ENCODE measurements at regions not wholly inside any gene's neighbourhood (a gene's known extent, or its start where the extent isn't known, plus 50 kb on each side); places are given as distances from the start of the nearest gene placed in this dataset.
"Not testable (repeated sequence)": the region's sequence is repeated elsewhere in the genome, so short reads cannot be mapped to it uniquely, and the experiment has no call there.

- no peak for DNase-seq (ENCODE audit: extremely low read depth in 1 of 11, low read depth in 9 of 11, low spot score in 4 of 11)
Observed at GRCh38 chr6:26270486-26270861, 94.5 kb upstream of the BTN3A2 start.

DNA sequence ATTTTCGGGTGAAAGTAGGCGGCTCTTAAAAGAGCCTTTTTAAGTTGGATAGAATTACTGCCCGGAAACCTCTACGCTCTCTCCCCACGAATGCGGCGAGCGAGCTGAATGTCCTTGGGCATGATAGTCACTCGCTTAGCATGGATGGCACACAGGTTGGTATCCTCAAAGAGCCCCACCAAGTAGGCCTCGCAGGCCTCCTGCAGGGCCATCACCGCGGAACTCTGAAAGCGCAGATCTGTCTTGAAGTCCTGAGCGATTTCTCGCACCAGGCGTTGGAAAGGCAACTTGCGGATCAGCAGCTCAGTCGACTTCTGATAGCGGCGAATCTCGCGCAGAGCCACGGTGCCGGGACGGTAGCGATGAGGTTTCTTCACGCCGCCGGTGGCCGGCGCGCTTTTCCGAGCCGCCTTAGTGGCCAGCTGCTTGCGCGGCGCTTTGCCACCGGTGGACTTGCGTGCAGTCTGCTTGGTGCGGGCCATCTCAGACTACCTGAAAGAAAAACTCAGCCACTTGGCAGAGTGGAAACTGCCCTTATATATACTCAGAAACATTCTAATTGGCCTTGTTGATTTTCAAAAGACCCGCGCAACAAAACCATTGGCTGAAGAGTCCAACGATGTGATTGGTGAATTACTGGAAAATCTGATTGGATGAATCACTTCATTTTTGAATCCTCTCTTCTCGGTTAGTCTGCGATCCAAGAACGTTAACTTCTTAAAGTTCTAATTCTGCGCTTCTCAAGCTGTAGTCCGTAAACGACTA, 93.9 kb upstream of the BTN3A2 start:
- DNase-seq (ENCODE audit: extremely low read depth in 1 of 11, low read depth in 9 of 11, low spot score in 4 of 11): peak in 9 of 11 donors; percentile 80 to 95 (median 90)

DNA sequence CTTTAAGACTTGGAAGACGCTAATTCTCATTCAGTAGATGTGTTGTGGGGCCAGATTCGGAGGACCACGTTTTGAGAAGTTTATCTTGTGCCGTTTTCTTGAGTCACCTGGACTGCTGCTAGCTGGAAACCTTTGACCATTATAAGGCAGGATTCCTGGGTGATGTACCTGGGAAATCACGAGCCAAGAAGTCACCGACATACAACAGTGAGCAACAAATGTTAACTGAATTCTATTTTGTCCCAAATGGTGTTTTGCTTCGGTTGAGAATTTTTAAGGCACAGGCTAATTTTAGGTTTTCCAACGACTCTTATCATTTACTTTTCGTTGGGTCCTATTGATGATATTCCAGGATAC, 93.4 kb upstream of the BTN3A2 start:
- no peak for DNase-seq (ENCODE audit: extremely low read depth in 1 of 11, low read depth in 9 of 11, low spot score in 4 of 11)

GRCh38 chr6:26272171-26272637, 92.8 kb upstream of the BTN3A2 start:
- no peak for DNase-seq (ENCODE audit: extremely low read depth in 1 of 11, low read depth in 9 of 11, low spot score in 4 of 11)

DNA sequence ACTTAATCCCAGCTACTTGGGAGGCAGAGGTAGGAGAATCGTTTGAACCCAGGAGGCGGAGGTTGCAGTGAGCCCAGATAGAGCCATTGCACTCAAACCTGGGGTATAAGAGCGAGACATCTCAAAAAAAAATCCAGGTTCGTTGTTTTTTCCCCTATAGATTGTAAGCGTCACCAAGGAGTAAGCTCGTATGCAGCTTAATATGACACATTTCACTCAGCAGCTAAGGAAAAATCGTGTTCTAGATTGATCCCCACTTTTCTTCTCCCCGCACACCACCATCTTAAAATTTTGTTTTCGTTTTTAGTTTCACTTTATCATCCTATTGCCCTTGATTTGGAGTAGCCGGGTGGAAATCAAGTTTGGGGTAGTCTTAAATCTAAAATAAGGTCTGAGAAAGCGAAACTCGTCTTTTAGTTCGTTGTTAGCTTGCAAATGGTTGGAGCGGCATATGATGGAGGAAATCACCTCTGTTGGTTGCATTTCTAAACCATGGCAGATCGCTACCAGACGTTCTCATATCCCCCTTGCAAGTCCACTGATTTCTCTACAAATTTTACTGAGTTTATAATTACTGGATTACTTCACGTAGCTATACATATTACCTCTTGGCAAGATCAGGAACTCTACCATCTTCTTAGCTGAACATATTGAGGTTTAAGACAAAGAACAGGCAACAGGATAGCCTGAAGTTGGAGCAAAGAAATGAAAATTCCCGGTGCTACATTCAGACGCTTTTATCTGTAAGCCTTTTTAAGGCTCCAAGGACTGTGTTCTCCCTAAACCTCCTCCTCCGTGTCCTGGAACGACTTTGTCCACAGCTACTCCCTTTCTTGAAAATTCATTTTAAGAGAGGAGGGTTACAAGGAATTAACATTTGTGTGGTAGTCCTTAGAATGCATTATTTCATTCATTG, 91.1 kb upstream of the BTN3A2 start:
- peak in 1 of 11 donors; percentile 51 for DNase-seq (ENCODE audit: extremely low read depth in 1 of 11, low read depth in 9 of 11, low spot score in 4 of 11)

- DNase-seq (ENCODE audit: extremely low read depth in 1 of 11, low read depth in 9 of 11, low spot score in 4 of 11): no peak
Observed at GRCh38 chr6:26275663-26276062, 89.3 kb upstream of the BTN3A2 start.

- no peak for DNase-seq (ENCODE audit: extremely low read depth in 1 of 11, low read depth in 9 of 11, low spot score in 4 of 11)
Observed at GRCh38 chr6:26276841-26277648, 88.0 kb upstream of the BTN3A2 start.

- DNase-seq (ENCODE audit: extremely low read depth in 1 of 11, low read depth in 9 of 11, low spot score in 4 of 11): no peak
Observed at GRCh38 chr6:26278536-26278935, 86.5 kb upstream of the BTN3A2 start.

- DNase-seq (ENCODE audit: extremely low read depth in 1 of 11, low read depth in 9 of 11, low spot score in 4 of 11): not testable (repeated sequence)
Observed at GRCh38 chr6:26279371-26279770, 85.6 kb upstream of the BTN3A2 start.

GRCh38 chr6:26280407-26280806, 84.6 kb upstream of the BTN3A2 start:
- no peak for DNase-seq (ENCODE audit: extremely low read depth in 1 of 11, low read depth in 9 of 11, low spot score in 4 of 11)

DNA sequence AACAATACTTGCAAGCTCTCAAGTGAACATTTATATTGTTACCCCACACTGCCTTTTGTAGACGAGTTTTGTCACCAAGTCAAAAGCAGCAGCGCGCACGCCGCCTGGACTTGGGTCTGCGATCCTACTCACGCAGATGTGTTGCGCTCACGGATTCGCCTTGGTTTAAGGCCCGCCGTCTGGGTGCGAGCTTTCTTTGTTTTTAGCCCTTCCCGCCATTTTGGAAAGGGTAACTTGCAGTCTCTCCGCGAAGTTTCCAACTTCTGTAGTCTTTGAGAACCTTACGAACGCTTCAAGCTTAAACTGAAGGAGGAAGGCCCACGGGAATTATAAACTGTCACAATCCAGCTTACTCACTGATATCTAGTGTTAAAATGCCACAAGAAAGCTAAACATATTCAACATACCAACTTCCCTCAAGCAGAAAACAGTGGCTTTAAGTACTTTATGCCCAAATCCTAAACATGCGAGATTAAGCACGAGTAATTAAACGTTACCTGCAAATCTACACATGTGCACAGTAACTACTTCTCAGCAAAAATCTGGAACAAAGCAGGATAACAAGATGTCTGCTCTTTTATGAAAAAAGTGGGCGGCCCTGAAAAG, 80.4 kb upstream of the BTN3A2 start:
- DNase-seq (ENCODE audit: extremely low read depth in 1 of 11, low read depth in 9 of 11, low spot score in 4 of 11): peak in 7 of 11 donors; percentile 47 to 67 (median 63)

DNA sequence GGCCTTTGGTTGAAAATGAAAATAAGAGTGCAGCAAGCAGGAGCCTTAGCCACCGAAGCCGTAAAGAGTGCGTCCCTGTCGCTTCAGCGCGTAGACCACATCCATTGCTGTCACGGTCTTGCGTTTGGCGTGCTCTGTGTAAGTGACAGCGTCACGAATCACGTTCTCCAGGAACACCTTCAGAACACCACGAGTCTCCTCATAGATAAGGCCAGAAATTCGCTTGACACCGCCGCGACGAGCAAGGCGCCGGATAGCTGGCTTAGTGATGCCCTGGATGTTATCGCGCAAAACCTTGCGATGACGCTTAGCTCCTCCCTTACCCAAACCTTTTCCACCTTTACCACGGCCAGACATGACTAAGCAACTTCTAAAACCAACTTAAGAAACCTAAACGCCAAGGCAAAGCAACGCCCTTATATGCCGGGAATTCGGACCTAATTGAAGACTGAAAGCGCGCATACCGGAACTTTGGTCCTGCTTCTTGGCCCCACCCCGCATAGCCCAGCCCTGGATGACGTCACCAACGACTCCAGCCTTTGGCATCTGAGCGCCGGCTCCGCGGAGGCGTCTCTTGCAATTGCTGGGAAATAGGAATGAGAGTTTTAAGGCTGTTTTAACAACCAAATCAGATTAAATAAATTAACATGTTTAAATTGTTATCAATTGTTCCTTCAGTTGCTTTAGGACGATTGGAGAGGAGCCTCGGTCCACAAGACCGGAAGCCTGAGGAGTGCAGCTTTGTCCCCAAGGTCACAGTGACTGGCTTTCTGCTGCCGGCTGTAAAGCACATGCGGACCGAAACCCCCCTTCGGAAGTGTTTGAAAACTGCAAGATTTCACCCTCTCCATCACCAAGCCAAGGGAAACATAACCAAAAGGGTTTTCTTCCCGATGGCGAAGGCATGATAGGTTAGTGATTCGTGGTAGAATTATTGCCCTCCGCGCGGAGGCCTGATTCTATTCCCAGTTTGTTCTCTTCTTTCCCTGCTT, 79.6 kb upstream of the BTN3A2 start:
- peak; percentile 98 to 100 (median 99) for DNase-seq (ENCODE audit: extremely low read depth in 1 of 11, low read depth in 9 of 11, low spot score in 4 of 11)

GRCh38 chr6:26286168-26286877, 78.7 kb upstream of the BTN3A2 start:
- peak in 9 of 11 donors; percentile 36 to 93 (median 83) for DNase-seq (ENCODE audit: extremely low read depth in 1 of 11, low read depth in 9 of 11, low spot score in 4 of 11)

DNA sequence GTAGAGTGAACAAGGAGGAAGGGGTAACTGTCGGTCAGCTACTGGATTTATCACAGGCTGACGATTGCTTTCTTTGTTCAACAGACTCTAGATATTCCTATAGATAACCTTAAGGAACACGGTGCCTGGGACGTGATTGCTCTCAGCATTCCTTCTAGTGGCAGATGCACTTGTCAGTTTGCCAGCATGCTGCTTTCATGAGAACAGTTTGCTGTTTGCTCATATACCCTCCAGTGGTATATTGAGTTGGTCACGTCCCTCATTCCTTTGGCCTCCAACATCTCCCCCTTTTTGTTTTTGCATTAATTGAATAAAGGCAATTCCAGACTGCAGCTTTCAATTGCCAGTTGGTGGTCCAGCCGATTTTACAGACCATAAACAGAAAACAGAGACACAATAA, 76.8 kb upstream of the BTN3A2 start:
- DNase-seq (ENCODE audit: extremely low read depth in 1 of 11, low read depth in 9 of 11, low spot score in 4 of 11): no peak

- no peak for DNase-seq (ENCODE audit: extremely low read depth in 1 of 11, low read depth in 9 of 11, low spot score in 4 of 11)
Observed at GRCh38 chr6:26290941-26291340, 74.1 kb upstream of the BTN3A2 start.

DNA sequence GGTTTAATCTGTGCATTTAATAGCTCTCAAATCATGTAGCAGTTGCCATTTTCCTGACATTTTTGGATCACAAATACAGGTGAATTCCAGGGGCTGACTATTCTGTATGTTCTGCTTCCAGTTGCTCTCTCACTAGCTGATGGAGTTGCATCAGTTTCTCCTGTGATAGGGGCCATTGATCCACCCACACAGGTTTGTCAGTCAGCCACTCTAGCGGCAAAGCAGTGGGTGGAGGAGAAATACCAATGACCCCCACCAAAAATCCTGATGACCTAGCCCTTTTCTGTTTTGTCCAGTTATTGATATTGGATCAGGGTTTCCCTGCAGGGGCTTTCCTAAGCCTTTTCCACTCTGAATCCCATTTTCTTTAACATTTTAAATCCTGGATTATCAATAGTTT, 72.3 kb upstream of the BTN3A2 start:
- no peak for DNase-seq (ENCODE audit: extremely low read depth in 1 of 11, low read depth in 9 of 11, low spot score in 4 of 11)

GRCh38 chr6:26294302-26294701, 70.7 kb upstream of the BTN3A2 start:
- no peak for DNase-seq (ENCODE audit: extremely low read depth in 1 of 11, low read depth in 9 of 11, low spot score in 4 of 11)
